ENCODE measurements at regions not wholly inside any gene's neighbourhood (a gene's known extent, or its start where the extent isn't known, plus 50 kb on each side); places are given as distances from the start of the nearest gene placed in this dataset.

DNA sequence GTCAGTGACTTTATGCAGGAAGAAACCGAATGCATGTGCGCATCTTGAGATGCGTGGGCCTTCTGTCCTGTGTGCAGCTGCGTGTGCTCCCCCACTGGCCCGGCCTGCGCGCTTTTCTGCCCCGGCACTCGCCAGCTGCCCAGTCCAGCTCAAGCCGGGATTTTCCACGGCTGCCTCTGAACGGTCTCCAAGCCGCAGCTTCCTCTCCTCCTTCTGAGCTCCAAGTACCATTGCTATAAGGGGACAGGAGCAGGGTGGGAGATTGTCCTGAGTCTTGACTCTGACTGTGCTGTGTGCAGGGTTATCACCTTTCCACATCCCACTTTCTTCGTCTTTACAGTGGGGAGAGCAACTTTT lies 302.8 kb downstream of the THBS2 start:
- Histone ChIP-seq H3K36me3 (ENCODE audit: control insufficient read depth in 2 of 2, insufficient read depth in 2 of 2, low read length in 2 of 2) (no peaks in the 10 kb centered on the region), H3K27me3 (ENCODE audit: control insufficient read depth in 1 of 2, insufficient read depth in 2 of 2, low read length in 2 of 2) (no peaks in the 10 kb centered on the region), H3K9ac (ENCODE audit: low read length in 2 of 2) (peak overlapping the region; percentile 6 to 20), H3K27ac (ENCODE audit: low read length) (peak overlapping the region; percentile 84), H3K4me1 (ENCODE audit: control insufficient read depth, insufficient read depth, low read length) (peaks cover 21% of the 10 kb centered on the region), H3K9me3 (ENCODE audit: control insufficient read depth in 2 of 2, low read length in 2 of 2) (no peaks in the 10 kb centered on the region), H3K4me3 (ENCODE audit: low read length in 2 of 2) (peak overlapping the region in 1 of 2 donors; percentile 16)

GRCh38 chr6:168949981-168950857 lies 303.4 kb downstream of the THBS2 start:
- no peaks in the 10 kb centered on the region for H3K9me3 ChIP-seq (ENCODE audit: control insufficient read depth in 2 of 2, low read length in 2 of 2)
- peak overlapping the region in 1 of 2 donors; percentile 16 for H3K4me3 ChIP-seq (ENCODE audit: low read length in 2 of 2)
- H3K4me1 ChIP-seq (ENCODE audit: control insufficient read depth, insufficient read depth, low read length): peaks cover 21% of the 10 kb centered on the region
- no peak overlapping the region for H3K9ac ChIP-seq (ENCODE audit: low read length in 2 of 2)
- H3K36me3 ChIP-seq (ENCODE audit: control insufficient read depth in 2 of 2, insufficient read depth in 2 of 2, low read length in 2 of 2): no peaks in the 10 kb centered on the region
- peak overlapping the region; percentile 84 for H3K27ac ChIP-seq (ENCODE audit: low read length)
- H3K27me3 ChIP-seq (ENCODE audit: control insufficient read depth in 1 of 2, insufficient read depth in 2 of 2, low read length in 2 of 2): no peaks in the 10 kb centered on the region

DNA sequence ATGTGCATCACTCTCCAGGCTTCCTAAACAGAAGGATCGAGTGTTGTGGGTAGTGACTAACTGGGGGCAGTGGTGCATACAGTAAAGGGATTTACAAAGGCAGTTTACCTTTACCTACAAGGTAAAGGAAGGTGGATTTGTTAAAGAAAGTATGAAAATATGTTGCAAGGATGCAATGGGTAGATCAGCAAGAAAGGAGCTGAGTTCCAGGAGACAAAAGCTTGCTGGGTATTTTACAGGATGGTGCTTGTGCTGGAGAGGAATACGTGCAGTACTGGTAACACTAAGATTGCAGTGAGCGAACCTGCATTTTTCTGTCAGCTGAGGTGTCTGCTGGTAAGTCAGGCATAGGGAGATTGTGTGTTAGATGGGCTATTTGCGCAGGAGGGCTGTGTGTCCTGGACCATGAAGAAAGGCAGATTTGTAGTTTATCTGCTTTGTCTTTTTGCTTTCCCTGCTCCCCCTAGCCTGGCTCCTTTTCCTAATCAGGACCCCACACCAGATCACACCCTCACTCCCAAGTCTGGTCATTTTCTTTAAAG lies 304.6 kb downstream of the THBS2 start:
- Histone ChIP-seq H3K4me1 (ENCODE audit: control insufficient read depth, insufficient read depth, low read length) (peaks cover 21% of the 10 kb centered on the region), H3K9me3 (ENCODE audit: control insufficient read depth in 2 of 2, low read length in 2 of 2) (no peaks in the 10 kb centered on the region)

DNA sequence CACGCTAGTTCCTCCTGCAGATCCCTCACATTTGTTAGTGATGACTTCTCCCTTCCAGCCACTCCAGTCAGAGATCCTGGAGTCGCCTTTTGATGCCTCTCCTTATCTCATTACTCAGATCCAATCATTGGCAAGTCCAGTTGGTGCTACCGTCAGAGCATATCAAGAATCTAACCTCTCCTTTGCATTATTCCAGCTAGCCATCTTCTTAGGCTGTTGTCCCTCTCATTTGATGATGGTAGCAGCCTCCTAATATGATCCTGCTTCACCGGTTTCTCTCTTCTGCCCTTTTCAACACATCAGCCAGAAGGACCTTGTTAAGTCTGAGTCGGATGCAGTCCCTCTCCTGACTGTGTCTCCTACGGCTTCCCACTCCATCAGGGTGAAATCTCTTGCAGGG lies 305.6 kb downstream of the THBS2 start:
- H3K4me3 ChIP-seq (ENCODE audit: low read length in 2 of 2): no peak overlapping the region
- H3K27me3 ChIP-seq (ENCODE audit: control insufficient read depth in 1 of 2, insufficient read depth in 2 of 2, low read length in 2 of 2): no peaks in the 10 kb centered on the region
- H3K4me1 ChIP-seq (ENCODE audit: control insufficient read depth, insufficient read depth, low read length): peaks cover 21% of the 10 kb centered on the region
- H3K9ac ChIP-seq (ENCODE audit: low read length in 2 of 2): no peak overlapping the region
- no peak overlapping the region for H3K27ac ChIP-seq (ENCODE audit: low read length)
- no peaks in the 10 kb centered on the region for H3K9me3 ChIP-seq (ENCODE audit: control insufficient read depth in 2 of 2, low read length in 2 of 2)
- no peaks in the 10 kb centered on the region for H3K36me3 ChIP-seq (ENCODE audit: control insufficient read depth in 2 of 2, insufficient read depth in 2 of 2, low read length in 2 of 2)

More for the DNA sequence above, 304.6 kb downstream of the THBS2 start:
- peak overlapping the region; percentile 84 for H3K27ac ChIP-seq (ENCODE audit: low read length)
- no peak overlapping the region for H3K9ac ChIP-seq (ENCODE audit: low read length in 2 of 2)
- H3K27me3 ChIP-seq (ENCODE audit: control insufficient read depth in 1 of 2, insufficient read depth in 2 of 2, low read length in 2 of 2): no peaks in the 10 kb centered on the region
- H3K36me3 ChIP-seq (ENCODE audit: control insufficient read depth in 2 of 2, insufficient read depth in 2 of 2, low read length in 2 of 2): no peaks in the 10 kb centered on the region
- no peak overlapping the region for H3K4me3 ChIP-seq (ENCODE audit: low read length in 2 of 2)

DNA sequence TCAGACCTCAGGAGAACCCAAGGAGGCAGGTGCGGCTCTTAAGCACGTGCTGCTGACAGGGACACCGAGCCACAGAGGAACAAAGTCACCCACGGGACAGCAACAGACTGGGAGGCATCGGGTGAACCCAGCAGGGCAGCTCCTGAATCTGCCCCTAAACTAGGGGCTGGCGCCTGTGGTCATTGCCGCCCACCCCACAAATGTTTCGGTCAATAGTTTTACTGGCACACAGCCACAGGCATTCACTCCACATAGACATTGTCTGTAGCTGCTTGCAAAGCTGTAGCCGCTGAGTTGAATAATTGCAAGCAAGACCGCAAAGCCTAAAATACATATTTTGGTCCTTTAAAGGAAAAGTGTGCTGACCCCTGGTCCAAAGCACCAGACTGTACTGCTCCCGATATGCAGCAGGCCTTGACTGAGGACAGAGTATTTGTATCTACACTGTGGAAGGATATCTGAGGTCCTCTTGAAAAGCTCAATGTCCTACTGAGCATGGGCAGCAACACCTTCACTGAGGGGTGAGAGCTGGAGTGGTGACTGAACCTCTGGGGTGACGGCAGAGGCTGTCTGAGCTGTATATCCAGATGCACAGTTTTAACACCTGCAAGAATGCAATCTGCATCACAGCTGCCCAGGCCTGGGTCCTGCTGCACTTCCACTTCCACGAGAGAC lies 310.3 kb downstream of the THBS2 start:
- Histone ChIP-seq H3K4me1 (ENCODE audit: control insufficient read depth, insufficient read depth, low read length) (peaks cover 17% of the 10 kb centered on the region), H3K27ac (ENCODE audit: low read length) (no peak overlapping the region), H3K4me3 (ENCODE audit: low read length in 2 of 2) (no peak overlapping the region), H3K9ac (ENCODE audit: low read length in 2 of 2) (no peak overlapping the region), H3K9me3 (ENCODE audit: control insufficient read depth in 2 of 2, low read length in 2 of 2) (no peaks in the 10 kb centered on the region), H3K36me3 (ENCODE audit: control insufficient read depth in 2 of 2, insufficient read depth in 2 of 2, low read length in 2 of 2) (no peaks in the 10 kb centered on the region), H3K27me3 (ENCODE audit: control insufficient read depth in 1 of 2, insufficient read depth in 2 of 2, low read length in 2 of 2) (no peaks in the 10 kb centered on the region)

DNA sequence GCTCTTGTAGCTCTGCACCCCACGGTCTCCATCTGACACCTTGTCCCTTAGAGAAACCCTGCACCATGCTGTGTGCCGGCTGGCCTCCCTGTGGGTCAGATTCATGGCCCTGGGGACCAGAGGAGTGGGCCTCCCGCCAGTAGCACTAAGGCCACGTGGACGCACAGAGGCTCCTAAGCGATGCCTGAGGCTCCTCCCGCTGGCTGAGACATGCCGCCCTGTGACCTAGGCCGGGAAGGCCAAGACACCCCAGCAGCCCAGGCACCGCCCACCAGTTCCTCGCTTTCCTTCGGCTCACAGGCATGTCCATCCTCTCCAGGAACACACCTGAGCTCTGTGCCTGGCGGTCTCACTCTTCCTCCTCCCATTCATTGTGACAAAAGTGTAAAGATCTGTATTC lies 311.0 kb downstream of the THBS2 start:
- Histone ChIP-seq H3K9me3 (ENCODE audit: control insufficient read depth in 2 of 2, low read length in 2 of 2) (no peaks in the 10 kb centered on the region), H3K4me1 (ENCODE audit: control insufficient read depth, insufficient read depth, low read length) (peaks cover 17% of the 10 kb centered on the region), H3K27me3 (ENCODE audit: control insufficient read depth in 1 of 2, insufficient read depth in 2 of 2, low read length in 2 of 2) (no peaks in the 10 kb centered on the region), H3K36me3 (ENCODE audit: control insufficient read depth in 2 of 2, insufficient read depth in 2 of 2, low read length in 2 of 2) (no peaks in the 10 kb centered on the region), H3K27ac (ENCODE audit: low read length) (no peak overlapping the region), H3K4me3 (ENCODE audit: low read length in 2 of 2) (no peak overlapping the region), H3K9ac (ENCODE audit: low read length in 2 of 2) (no peak overlapping the region)

- Histone ChIP-seq H3K27ac (ENCODE audit: low read length) (no peak overlapping the region), H3K9ac (ENCODE audit: low read length in 2 of 2) (no peak overlapping the region), H3K4me1 (ENCODE audit: control insufficient read depth, insufficient read depth, low read length) (peaks cover 17% of the 10 kb centered on the region), H3K9me3 (ENCODE audit: control insufficient read depth in 2 of 2, low read length in 2 of 2) (no peaks in the 10 kb centered on the region), H3K27me3 (ENCODE audit: control insufficient read depth in 1 of 2, insufficient read depth in 2 of 2, low read length in 2 of 2) (no peaks in the 10 kb centered on the region), H3K36me3 (ENCODE audit: control insufficient read depth in 2 of 2, insufficient read depth in 2 of 2, low read length in 2 of 2) (no peaks in the 10 kb centered on the region), H3K4me3 (ENCODE audit: low read length in 2 of 2) (peak overlapping the region in 1 of 2 donors; percentile 8)
These were observed 312.6 kb downstream of the THBS2 start for GRCh38 chr6:168941036-168941435.

- H3K9me3 ChIP-seq (ENCODE audit: control insufficient read depth in 2 of 2, low read length in 2 of 2): no peaks in the 10 kb centered on the region
- peaks cover 17% of the 10 kb centered on the region for H3K4me1 ChIP-seq (ENCODE audit: control insufficient read depth, insufficient read depth, low read length)
These were observed 313.9 kb downstream of the THBS2 start for GRCh38 chr6:168939796-168940195.

GRCh38 chr6:168939041-168939440 lies 314.6 kb downstream of the THBS2 start:
- Histone ChIP-seq H3K4me3 (ENCODE audit: low read length in 2 of 2) (peak overlapping the region in 1 of 2 donors; percentile 22), H3K36me3 (ENCODE audit: control insufficient read depth in 2 of 2, insufficient read depth in 2 of 2, low read length in 2 of 2) (no peaks in the 10 kb centered on the region), H3K9ac (ENCODE audit: low read length in 2 of 2) (no peak overlapping the region), H3K4me1 (ENCODE audit: control insufficient read depth, insufficient read depth, low read length) (peaks cover 17% of the 10 kb centered on the region), H3K9me3 (ENCODE audit: control insufficient read depth in 2 of 2, low read length in 2 of 2) (no peaks in the 10 kb centered on the region), H3K27me3 (ENCODE audit: control insufficient read depth in 1 of 2, insufficient read depth in 2 of 2, low read length in 2 of 2) (no peaks in the 10 kb centered on the region), H3K27ac (ENCODE audit: low read length) (peak overlapping the region; percentile 6)

More at GRCh38 chr6:168939796-168940195, 313.9 kb downstream of the THBS2 start:
- Histone ChIP-seq H3K36me3 (ENCODE audit: control insufficient read depth in 2 of 2, insufficient read depth in 2 of 2, low read length in 2 of 2) (no peaks in the 10 kb centered on the region), H3K4me3 (ENCODE audit: low read length in 2 of 2) (peak overlapping the region in 1 of 2 donors; percentile 22), H3K9ac (ENCODE audit: low read length in 2 of 2) (no peak overlapping the region), H3K27me3 (ENCODE audit: control insufficient read depth in 1 of 2, insufficient read depth in 2 of 2, low read length in 2 of 2) (no peaks in the 10 kb centered on the region), H3K27ac (ENCODE audit: low read length) (peak overlapping the region; percentile 6)

- Histone ChIP-seq H3K27me3 (ENCODE audit: control insufficient read depth in 1 of 2, insufficient read depth in 2 of 2, low read length in 2 of 2) (no peaks in the 10 kb centered on the region), H3K9ac (ENCODE audit: low read length in 2 of 2) (no peak overlapping the region), H3K9me3 (ENCODE audit: control insufficient read depth in 2 of 2, low read length in 2 of 2) (no peaks in the 10 kb centered on the region), H3K27ac (ENCODE audit: low read length) (no peak overlapping the region), H3K36me3 (ENCODE audit: control insufficient read depth in 2 of 2, insufficient read depth in 2 of 2, low read length in 2 of 2) (no peaks in the 10 kb centered on the region), H3K4me3 (ENCODE audit: low read length in 2 of 2) (no peak overlapping the region), H3K4me1 (ENCODE audit: control insufficient read depth, insufficient read depth, low read length) (peaks cover 17% of the 10 kb centered on the region)
These were observed 315.1 kb downstream of the THBS2 start for GRCh38 chr6:168938546-168938945.
